Calu3 (cell line): ENCODE measurements at regions not wholly inside any gene's neighbourhood (a gene's known extent, or its start where the extent isn't known, plus 50 kb on each side); places are given as distances from the start of the nearest gene placed in this dataset.

ENCODE experiments used
- BruUV-seq: library from RNA; stranded (reverse); fragments of 400-500 nt; replicated peaks from 2 replicates; lab custom pipeline; 2021; lab: Mats Ljungman, UMichigan
- CTCF ChIA-PET: fragments of 300-600 bp; sonication (Branson Sonifier 250); formaldehyde crosslinking; loops from one replicate; lab custom pipeline; 2022; ENCODE audit warnings: antibody characterized with exemption; lab: Charles Lee
- DNase-seq: peaks from one replicate; pipeline ENCODE4 v3.0.0; 2022
- H3K27ac Mint-ChIP-seq: one replicate; pipeline ENCODE4 v1.8.0; 2022; ENCODE audit warnings: mixed read lengths; ENCODE audit not compliant: unreplicated experiment
- H3K27me3 Mint-ChIP-seq: one replicate; pipeline ENCODE4 v1.8.0; 2022; ENCODE audit warnings: mixed read lengths; ENCODE audit not compliant: unreplicated experiment
- H3K36me3 Mint-ChIP-seq: one replicate; pipeline ENCODE4 v1.8.0; 2022; ENCODE audit warnings: mild to moderate bottlenecking, moderate library complexity, mixed read lengths; ENCODE audit not compliant: insufficient read depth, unreplicated experiment
- H3K4me1 Mint-ChIP-seq: one replicate; pipeline ENCODE4 v1.8.0; 2022; ENCODE audit warnings: mild to moderate bottlenecking, low read depth, mixed read lengths; ENCODE audit not compliant: unreplicated experiment
- H3K4me3 Mint-ChIP-seq: one replicate; pipeline ENCODE4 v1.8.0; 2022; ENCODE audit warnings: mild to moderate bottlenecking, low read depth, moderate library complexity, mixed read lengths; ENCODE audit not compliant: unreplicated experiment
- H3K9me3 Mint-ChIP-seq: one replicate; pipeline ENCODE4 v1.8.0; 2022; ENCODE audit warnings: low read depth, mixed read lengths; ENCODE audit not compliant: unreplicated experiment
- CTCF ChIP-seq: fragments of 200-600 bp; IDR thresholded peaks from one replicate; pipeline ENCODE4 v1.8.0; 2022; ENCODE audit warnings: antibody characterized with exemption; ENCODE audit not compliant: unreplicated experiment
- intact Hi-C: fragments of 100-400 bp; cut with micrococcal nuclease; formaldehyde crosslinking; loops from one replicate; pipeline ENCODE4 v1.10.0; 2022; ENCODE audit not compliant: unreplicated experiment

GRCh38 chr5:113686599-113686998 lies 173.1 kb downstream of the YTHDC2 start:
- BruUV-seq = no TSS peak
- TF ChIP-seq CTCF = peak; percentile 14
- Mint-ChIP-seq H3K4me1 (no peaks in the 10 kb centered on the region), H3K4me3 (no peak overlapping the region), H3K27ac (no peak overlapping the region), H3K27me3 (peaks cover 28% of the 10 kb centered on the region), H3K9me3 (no peaks in the 10 kb centered on the region), H3K36me3 (no peaks in the 10 kb centered on the region)
- CTCF ChIA-PET = no interaction called here
- intact Hi-C loops = no loop called here
- no peak for DNase-seq

GRCh38 chr5:113689647-113690046 lies 176.2 kb downstream of the YTHDC2 start:
- peaks cover 56% of the 10 kb centered on the region for H3K27me3 Mint-ChIP-seq
- intact Hi-C loops = no loop called here
- H3K9me3 Mint-ChIP-seq = no peaks in the 10 kb centered on the region
- no peak for DNase-seq
- BruUV-seq = no TSS peak
- TF ChIP-seq CTCF = no peak
- no peaks in the 10 kb centered on the region for H3K4me1 Mint-ChIP-seq
- CTCF ChIA-PET = no interaction called here
- no peak overlapping the region for H3K4me3 Mint-ChIP-seq
- H3K36me3 Mint-ChIP-seq = no peaks in the 10 kb centered on the region
- H3K27ac Mint-ChIP-seq = no peak overlapping the region

GRCh38 chr5:113692466-113692865 lies 179.0 kb downstream of the YTHDC2 start:
- BruUV-seq = no TSS peak
- CTCF ChIA-PET = no interaction called here
- peaks cover 57% of the 10 kb centered on the region for H3K27me3 Mint-ChIP-seq
- no peak overlapping the region for H3K27ac Mint-ChIP-seq
- TF ChIP-seq CTCF = no peak
- no peak for DNase-seq
- intact Hi-C loops = no loop called here
- no peaks in the 10 kb centered on the region for H3K9me3 Mint-ChIP-seq
- no peaks in the 10 kb centered on the region for H3K36me3 Mint-ChIP-seq
- no peaks in the 10 kb centered on the region for H3K4me1 Mint-ChIP-seq
- no peak overlapping the region for H3K4me3 Mint-ChIP-seq

GRCh38 chr5:113692891-113693457 lies 179.5 kb downstream of the YTHDC2 start:
- Mint-ChIP-seq H3K9me3 (peaks cover 3% of the 10 kb centered on the region), H3K27me3 (peaks cover 59% of the 10 kb centered on the region), H3K36me3 (no peaks in the 10 kb centered on the region), H3K4me3 (no peak overlapping the region), H3K4me1 (no peaks in the 10 kb centered on the region), H3K27ac (no peak overlapping the region)
- intact Hi-C loops = no loop called here
- no peak for DNase-seq
- TF ChIP-seq CTCF = no peak
- CTCF ChIA-PET = no interaction called here
- BruUV-seq = no TSS peak
